ENCODE measurements at regions not wholly inside any gene's neighbourhood (a gene's known extent, or its start where the extent isn't known, plus 50 kb on each side); places are given as distances from the start of the nearest gene placed in this dataset.

DNA sequence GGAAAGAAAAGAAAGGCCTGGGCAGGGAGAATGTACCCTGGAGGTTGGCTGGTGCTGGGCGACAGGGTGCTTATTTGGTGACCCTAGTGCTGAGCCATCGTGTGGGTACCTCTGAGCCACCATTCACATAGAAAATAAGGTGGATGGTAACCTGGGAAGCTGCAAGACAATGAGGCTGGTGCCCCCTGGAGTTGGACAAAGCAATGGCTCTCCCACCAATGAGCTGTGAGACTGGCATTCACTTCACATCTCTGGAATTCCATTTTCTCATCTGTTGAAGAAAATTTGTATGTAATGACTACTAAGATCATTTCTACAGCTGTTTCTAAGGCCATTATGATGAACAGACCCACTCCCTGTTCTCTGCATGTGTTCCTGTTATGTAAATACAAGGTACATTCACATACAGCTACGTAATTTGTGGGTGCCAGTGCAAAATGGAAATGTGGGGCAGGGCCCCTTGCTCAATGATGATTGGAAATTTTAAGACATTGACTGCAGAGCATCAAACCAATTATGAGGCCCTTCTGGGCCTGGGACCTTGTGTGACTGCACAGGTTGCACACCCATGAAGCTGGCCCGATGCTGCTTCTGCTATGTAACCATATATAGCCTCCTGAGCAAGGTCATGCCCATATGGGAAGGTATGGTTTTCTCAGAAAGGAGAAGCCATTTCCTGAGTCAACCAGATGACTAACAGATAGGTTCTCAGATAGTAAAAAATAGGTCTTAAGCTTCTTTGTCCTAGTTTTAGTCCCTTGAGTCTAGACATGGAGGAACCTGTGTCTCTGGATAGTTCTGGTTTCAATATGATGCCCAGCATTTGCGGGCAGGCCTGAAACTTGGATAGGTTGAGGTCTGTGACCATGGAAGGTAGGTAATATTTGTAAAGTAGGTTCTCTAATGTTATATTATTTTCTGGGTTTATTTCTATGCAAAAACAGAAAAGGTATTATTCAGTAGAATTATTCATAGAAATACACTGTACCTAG lies 63.4 kb upstream of the IGF1 start:
- Histone ChIP-seq H3K36me3 (no peaks in the 10 kb centered on the region), H3K4me3 (no peak overlapping the region), H3K9me3 (no peaks in the 10 kb centered on the region), H3K27me3 (replicated peaks; ENCODE audit: insufficient read depth) (no peaks in the 10 kb centered on the region), H3K27ac (no peak overlapping the region), H3K4me1 (ENCODE audit: control insufficient read depth in 1 of 2, low read depth in 2 of 2) (no peaks in the 10 kb centered on the region)
- no peak for ATAC-seq (ENCODE audit: insufficient number of reproducible peaks, low FRiP score, low read depth)
- TF ChIP-seq, protein P1, sequence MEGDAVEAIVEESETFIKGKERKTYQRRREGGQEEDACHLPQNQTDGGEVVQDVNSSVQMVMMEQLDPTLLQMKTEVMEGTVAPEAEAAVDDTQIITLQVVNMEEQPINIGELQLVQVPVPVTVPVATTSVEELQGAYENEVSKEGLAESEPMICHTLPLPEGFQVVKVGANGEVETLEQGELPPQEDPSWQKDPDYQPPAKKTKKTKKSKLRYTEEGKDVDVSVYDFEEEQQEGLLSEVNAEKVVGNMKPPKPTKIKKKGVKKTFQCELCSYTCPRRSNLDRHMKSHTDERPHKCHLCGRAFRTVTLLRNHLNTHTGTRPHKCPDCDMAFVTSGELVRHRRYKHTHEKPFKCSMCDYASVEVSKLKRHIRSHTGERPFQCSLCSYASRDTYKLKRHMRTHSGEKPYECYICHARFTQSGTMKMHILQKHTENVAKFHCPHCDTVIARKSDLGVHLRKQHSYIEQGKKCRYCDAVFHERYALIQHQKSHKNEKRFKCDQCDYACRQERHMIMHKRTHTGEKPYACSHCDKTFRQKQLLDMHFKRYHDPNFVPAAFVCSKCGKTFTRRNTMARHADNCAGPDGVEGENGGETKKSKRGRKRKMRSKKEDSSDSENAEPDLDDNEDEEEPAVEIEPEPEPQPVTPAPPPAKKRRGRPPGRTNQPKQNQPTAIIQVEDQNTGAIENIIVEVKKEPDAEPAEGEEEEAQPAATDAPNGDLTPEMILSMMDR (IDR thresholded peaks at IDR 0.05): no peak
- no peak for DNase-seq (ENCODE audit: low spot score)

DNA sequence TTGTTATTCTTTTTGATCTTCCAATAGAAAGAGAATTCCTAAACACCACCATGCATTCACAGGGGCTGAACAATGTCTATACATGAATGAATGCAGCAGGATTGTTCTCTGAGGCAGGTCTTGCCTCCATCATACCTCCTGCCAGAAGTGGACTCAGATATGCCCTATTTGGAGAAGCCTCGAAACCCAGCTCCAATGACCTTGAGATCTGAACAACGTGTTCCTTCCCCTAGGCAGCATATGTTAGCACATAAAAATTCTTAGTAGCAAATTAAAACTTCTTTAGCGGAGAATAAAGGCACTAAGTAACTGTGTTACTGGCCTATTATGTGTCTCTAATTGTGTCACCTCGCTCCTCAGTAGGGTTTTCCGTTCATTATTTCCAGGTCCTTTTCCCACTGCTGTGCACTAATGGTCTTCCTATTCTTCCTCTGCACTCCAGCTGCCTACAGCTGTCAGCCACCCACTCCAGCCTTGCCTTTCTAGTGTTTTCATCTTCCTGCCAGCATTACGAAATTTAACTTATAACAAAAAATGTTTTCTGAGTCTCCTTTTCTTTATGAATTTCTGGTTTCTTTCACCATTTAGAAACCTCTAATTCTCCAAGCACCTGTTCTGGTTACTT lies 62.6 kb upstream of the IGF1 start:
- H3K4me1 ChIP-seq (ENCODE audit: control insufficient read depth in 1 of 2, low read depth in 2 of 2): no peaks in the 10 kb centered on the region
- no peak overlapping the region for H3K27ac ChIP-seq
- no peak for ATAC-seq (ENCODE audit: insufficient number of reproducible peaks, low FRiP score, low read depth)
- DNase-seq (ENCODE audit: low spot score): no peak
- H3K4me3 ChIP-seq: no peak overlapping the region
- TF ChIP-seq, protein P1 (IDR thresholded peaks at IDR 0.05): no peak
- H3K27me3 ChIP-seq (replicated peaks; ENCODE audit: insufficient read depth): no peaks in the 10 kb centered on the region
- H3K36me3 ChIP-seq: no peaks in the 10 kb centered on the region
- no peaks in the 10 kb centered on the region for H3K9me3 ChIP-seq

DNA sequence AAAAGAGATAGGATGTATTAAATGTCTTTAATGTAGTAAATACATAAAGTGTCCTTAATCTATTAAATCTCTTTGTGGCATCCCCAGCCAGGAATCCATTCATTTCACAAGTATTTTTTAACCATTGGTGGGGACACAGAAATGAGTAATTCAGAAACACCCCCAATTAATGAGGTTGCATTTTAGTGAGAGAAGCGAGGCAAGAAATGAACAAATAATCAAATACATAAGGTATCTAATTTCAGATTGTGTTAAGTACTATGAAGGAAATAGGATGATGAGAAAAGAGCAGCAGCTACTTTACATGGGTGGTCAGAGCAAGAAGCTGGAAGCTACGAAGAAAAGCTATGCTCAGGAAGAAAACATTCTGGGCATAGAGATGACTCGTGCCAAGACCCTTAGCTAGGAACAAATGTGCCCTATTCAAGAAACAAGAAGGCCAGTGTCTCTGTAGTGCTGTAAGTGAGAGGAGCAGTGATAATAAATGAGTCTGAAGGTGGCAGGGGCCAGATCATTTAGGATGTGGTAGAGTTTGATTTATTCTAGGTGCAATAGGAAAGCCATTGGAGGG lies 60.5 kb upstream of the IGF1 start:
- no peak overlapping the region for H3K27ac ChIP-seq
- no peaks in the 10 kb centered on the region for H3K4me1 ChIP-seq (ENCODE audit: control insufficient read depth in 1 of 2, low read depth in 2 of 2)
- ATAC-seq (ENCODE audit: insufficient number of reproducible peaks, low FRiP score, low read depth) (no peak), DNase-seq (ENCODE audit: low spot score) (no peak)
- H3K4me3 ChIP-seq: no peak overlapping the region
- no peaks in the 10 kb centered on the region for H3K27me3 ChIP-seq (replicated peaks; ENCODE audit: insufficient read depth)
- H3K9me3 ChIP-seq: no peaks in the 10 kb centered on the region
- H3K36me3 ChIP-seq: no peaks in the 10 kb centered on the region
- TF ChIP-seq, protein P1 (IDR thresholded peaks at IDR 0.05): no peak

DNA sequence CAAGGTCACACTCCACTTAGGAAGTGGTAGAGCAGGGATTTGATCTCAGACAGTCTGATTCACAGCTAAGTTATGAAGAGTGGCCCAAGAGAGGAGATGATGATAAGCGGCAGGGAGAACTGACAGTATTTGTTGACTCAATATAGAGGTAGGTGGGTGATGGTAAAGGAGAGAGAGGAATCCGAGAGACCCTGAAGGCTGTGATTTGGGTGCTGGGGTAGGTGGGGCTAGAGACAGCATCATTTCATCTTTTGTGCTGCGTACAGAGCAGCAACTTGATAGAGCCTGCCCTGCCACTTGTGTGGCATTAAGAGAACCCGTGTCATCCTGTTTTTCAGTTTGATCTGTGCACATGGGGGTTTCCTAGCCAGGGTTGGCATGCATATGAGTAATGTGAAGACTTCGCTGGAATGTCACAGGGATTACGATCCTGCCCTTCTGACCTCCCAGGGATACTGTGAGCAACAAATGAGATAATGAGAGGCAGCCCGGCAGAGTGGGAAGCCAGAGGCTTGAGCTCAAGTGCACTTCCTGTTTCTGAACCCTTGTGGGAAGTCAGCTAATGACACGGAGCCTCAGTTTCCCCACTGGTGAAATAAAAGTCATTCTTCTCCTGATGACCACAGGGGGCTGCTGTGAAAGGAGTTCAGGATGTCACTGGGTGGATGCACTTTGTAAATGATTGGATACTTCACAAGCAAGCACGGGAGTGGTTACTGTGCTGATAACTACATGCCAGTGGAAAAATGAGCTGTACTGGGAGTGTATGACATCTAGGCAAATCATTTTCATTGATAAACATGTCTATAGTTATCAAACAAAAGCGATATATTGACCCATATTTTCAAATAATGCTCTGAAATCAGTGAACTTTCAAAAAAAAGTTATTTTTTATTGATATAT lies 59.5 kb upstream of the IGF1 start:
- DNase-seq (ENCODE audit: low spot score) (no peak), ATAC-seq (ENCODE audit: insufficient number of reproducible peaks, low FRiP score, low read depth) (no peak)
- no peaks in the 10 kb centered on the region for H3K27me3 ChIP-seq (replicated peaks; ENCODE audit: insufficient read depth)
- no peak overlapping the region for H3K27ac ChIP-seq
- H3K36me3 ChIP-seq: no peaks in the 10 kb centered on the region
- H3K4me3 ChIP-seq: no peak overlapping the region
- TF ChIP-seq, protein P1 (IDR thresholded peaks at IDR 0.05): no peak
- H3K4me1 ChIP-seq (ENCODE audit: control insufficient read depth in 1 of 2, low read depth in 2 of 2): no peaks in the 10 kb centered on the region
- H3K9me3 ChIP-seq: no peaks in the 10 kb centered on the region

All from thoracic aorta (tissue), 2 donors.